DOHH2 (cell line): ENCODE measurements at regions not wholly inside any gene's neighbourhood (a gene's known extent, or its start where the extent isn't known, plus 50 kb on each side); places are given as distances from the start of the nearest gene placed in this dataset.

Experiments
- H3F3A ChIP-seq: fragments of 200-600 bp; sonication (generic), shearing (Covaris generic); 2 replicates; pipeline ENCODE4 v1.6.0; 2016; ENCODE audit warnings: antibody characterized with exemption, mild to moderate bottlenecking; ENCODE audit not compliant: control insufficient read depth, insufficient read depth
- H3K27ac ChIP-seq: fragments of 200-600 bp; sonication (generic); 2 replicates; pipeline ENCODE4 v1.5.1; 2014; ENCODE audit warnings: low read depth, mild to moderate bottlenecking, low read length, moderate library complexity
- H3K27me3 ChIP-seq: fragments of 200-600 bp; sonication (generic); 2 replicates; pipeline ENCODE4 v1.6.1; 2014; ENCODE audit warnings: mild to moderate bottlenecking, low read length, mixed read lengths; ENCODE audit not compliant: control insufficient read depth
- H3K36me3 ChIP-seq: fragments of 200-600 bp; sonication (generic); 2 replicates; pipeline ENCODE4 v1.6.1; 2014; ENCODE audit warnings: mild to moderate bottlenecking, low read length, moderate library complexity, mixed read lengths; ENCODE audit not compliant: control insufficient read depth
- H3K4me1 ChIP-seq: fragments of 200-600 bp; sonication (generic); 2 replicates; pipeline ENCODE4 v1.6.1; 2014; ENCODE audit warnings: mild to moderate bottlenecking, low read length, mixed read lengths; ENCODE audit not compliant: control insufficient read depth
- H3K4me2 ChIP-seq: fragments of 200-600 bp; sonication (generic); 2 replicates; pipeline ENCODE4 v1.6.0; 2014; ENCODE audit warnings: mild to moderate bottlenecking, low read length, moderate library complexity
- H3K4me3 ChIP-seq: fragments of 200-600 bp; sonication (generic); 2 replicates; pipeline ENCODE4 v1.5.1; 2014; ENCODE audit warnings: mild to moderate bottlenecking, low read length, mixed read lengths
- H3K79me2 ChIP-seq: fragments of 200-600 bp; sonication (generic); 2 replicates; pipeline ENCODE4 v1.6.1; 2014; ENCODE audit warnings: mild to moderate bottlenecking, low read length, mixed read lengths; ENCODE audit not compliant: control insufficient read depth
- H3K9me2 ChIP-seq: fragments of 200-600 bp; sonication (generic); replicated peaks from 2 replicates; pipeline ENCODE4 v1.6.1; 2014; ENCODE audit warnings: mild to moderate bottlenecking, low read length, mixed read lengths; ENCODE audit not compliant: control insufficient read depth
- H3K9me3 ChIP-seq: fragments of 200-600 bp; sonication (generic); 2 replicates; pipeline ENCODE4 v1.6.1; 2014; ENCODE audit warnings: antibody characterized with exemption, low read length, mixed read lengths; ENCODE audit not compliant: control insufficient read depth, insufficient read depth
- H4K20me1 ChIP-seq: fragments of 200-600 bp; sonication (generic); 2 replicates; pipeline ENCODE4 v1.6.0; 2014; ENCODE audit warnings: low read depth, mild to moderate bottlenecking, antibody characterized with exemption, low read length, moderate library complexity; ENCODE audit not compliant: control insufficient read depth, insufficient read depth
- EZH2phosphoT487 ChIP-seq: fragments of 200-600 bp; sonication (generic); IDR thresholded peaks from 2 replicates; pipeline ENCODE4 v1.6.1; 2017; ENCODE audit warnings: borderline replicate concordance, mild to moderate bottlenecking, antibody characterized with exemption, low read length, moderate library complexity, mixed read lengths
- TF ChIP-seq, protein P1 (sequence below): fragments of 200-600 bp; sonication (generic); IDR thresholded peaks from one replicate; pipeline ENCODE4 v1.5.1; 2014; ENCODE audit warnings: antibody characterized with exemption, mild to moderate bottlenecking, low read depth, low read length; ENCODE audit not compliant: poor library complexity, severe bottlenecking

GRCh38 chr20:11403711-11404110 lies 514.0 kb upstream of the BTBD3 start:
- Histone ChIP-seq H3K27me3 (no peaks in the 10 kb centered on the region), H3K27ac (no peak overlapping the region), H3K4me1 (no peaks in the 10 kb centered on the region), H3K4me2 (no peak overlapping the region), H4K20me1 (no peaks in the 10 kb centered on the region), H3K9me3 (no peaks in the 10 kb centered on the region), H3K9me2 (no peaks in the 10 kb centered on the region), H3K79me2 (no peaks in the 10 kb centered on the region), H3F3A (no peaks in the 10 kb centered on the region), H3K36me3 (no peaks in the 10 kb centered on the region), H3K4me3 (no peak overlapping the region)
- no peak for TF ChIP-seq EZH2phosphoT487
- TF ChIP-seq, protein P1, sequence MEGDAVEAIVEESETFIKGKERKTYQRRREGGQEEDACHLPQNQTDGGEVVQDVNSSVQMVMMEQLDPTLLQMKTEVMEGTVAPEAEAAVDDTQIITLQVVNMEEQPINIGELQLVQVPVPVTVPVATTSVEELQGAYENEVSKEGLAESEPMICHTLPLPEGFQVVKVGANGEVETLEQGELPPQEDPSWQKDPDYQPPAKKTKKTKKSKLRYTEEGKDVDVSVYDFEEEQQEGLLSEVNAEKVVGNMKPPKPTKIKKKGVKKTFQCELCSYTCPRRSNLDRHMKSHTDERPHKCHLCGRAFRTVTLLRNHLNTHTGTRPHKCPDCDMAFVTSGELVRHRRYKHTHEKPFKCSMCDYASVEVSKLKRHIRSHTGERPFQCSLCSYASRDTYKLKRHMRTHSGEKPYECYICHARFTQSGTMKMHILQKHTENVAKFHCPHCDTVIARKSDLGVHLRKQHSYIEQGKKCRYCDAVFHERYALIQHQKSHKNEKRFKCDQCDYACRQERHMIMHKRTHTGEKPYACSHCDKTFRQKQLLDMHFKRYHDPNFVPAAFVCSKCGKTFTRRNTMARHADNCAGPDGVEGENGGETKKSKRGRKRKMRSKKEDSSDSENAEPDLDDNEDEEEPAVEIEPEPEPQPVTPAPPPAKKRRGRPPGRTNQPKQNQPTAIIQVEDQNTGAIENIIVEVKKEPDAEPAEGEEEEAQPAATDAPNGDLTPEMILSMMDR: no peak

DNA sequence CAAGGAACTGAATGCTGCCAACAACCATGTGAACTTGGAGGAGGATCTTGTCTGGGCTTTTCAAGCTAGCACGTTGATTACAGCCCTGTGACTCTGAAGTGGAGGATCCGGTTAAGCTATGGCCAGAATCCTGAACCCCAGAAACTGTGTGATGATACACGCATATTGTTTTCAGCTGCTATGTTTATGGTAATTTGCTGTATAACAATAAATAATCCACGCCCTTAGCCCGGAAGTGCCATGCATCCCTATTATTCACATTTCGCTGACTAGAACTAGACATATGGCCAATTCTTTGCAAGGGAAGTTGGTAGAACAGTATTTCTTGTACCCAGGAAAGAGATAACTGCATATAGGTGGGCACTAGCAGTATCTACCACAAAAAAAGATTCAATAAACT lies 510.8 kb upstream of the BTBD3 start:
- no peaks in the 10 kb centered on the region for H3K79me2 ChIP-seq
- no peak overlapping the region for H3K27ac ChIP-seq
- H3K27me3 ChIP-seq: no peaks in the 10 kb centered on the region

DNA sequence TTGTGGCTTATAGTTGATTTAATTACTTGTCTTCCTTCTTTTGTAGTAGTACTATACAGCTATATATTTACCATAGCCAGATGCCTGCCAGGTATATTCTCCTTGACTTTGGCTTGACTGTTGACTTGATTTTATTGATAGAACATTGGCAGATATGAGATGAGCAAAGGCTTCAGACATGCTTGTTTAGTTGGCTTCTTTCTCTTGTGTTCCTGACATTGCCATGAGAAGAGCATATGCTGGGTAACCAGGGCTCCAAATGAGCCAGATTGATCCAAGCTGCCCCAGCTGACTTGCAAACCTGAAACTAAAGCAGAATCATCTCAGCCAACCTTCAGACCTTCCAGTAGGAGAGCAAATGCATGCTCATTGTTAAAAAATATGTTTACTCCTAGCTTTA lies 508.1 kb upstream of the BTBD3 start:
- Histone ChIP-seq H3K79me2 (no peaks in the 10 kb centered on the region), H4K20me1 (no peaks in the 10 kb centered on the region), H3K36me3 (no peaks in the 10 kb centered on the region), H3K9me2 (no peaks in the 10 kb centered on the region), H3K9me3 (no peaks in the 10 kb centered on the region), H3K4me3 (no peak overlapping the region), H3K4me1 (no peaks in the 10 kb centered on the region), H3K4me2 (no peak overlapping the region), H3F3A (no peaks in the 10 kb centered on the region), H3K27ac (no peak overlapping the region), H3K27me3 (no peaks in the 10 kb centered on the region)
- TF ChIP-seq, protein P1: no peak
- TF ChIP-seq EZH2phosphoT487: no peak

More for the DNA sequence above, 510.8 kb upstream of the BTBD3 start:
- Histone ChIP-seq H3K4me3 (no peak overlapping the region), H3K36me3 (no peaks in the 10 kb centered on the region), H3F3A (no peaks in the 10 kb centered on the region), H3K9me2 (no peaks in the 10 kb centered on the region), H3K4me2 (no peak overlapping the region), H4K20me1 (no peaks in the 10 kb centered on the region), H3K4me1 (no peaks in the 10 kb centered on the region), H3K9me3 (no peaks in the 10 kb centered on the region)
- TF ChIP-seq, protein P1: no peak
- no peak for TF ChIP-seq EZH2phosphoT487

GRCh38 chr20:11411765-11412164 lies 505.9 kb upstream of the BTBD3 start:
- Histone ChIP-seq H3K9me3 (no peaks in the 10 kb centered on the region), H3K36me3 (no peaks in the 10 kb centered on the region), H4K20me1 (no peaks in the 10 kb centered on the region), H3K27ac (no peak overlapping the region), H3F3A (no peaks in the 10 kb centered on the region), H3K79me2 (no peaks in the 10 kb centered on the region), H3K4me1 (no peaks in the 10 kb centered on the region), H3K4me3 (no peak overlapping the region), H3K9me2 (no peaks in the 10 kb centered on the region), H3K27me3 (no peaks in the 10 kb centered on the region), H3K4me2 (no peak overlapping the region)
- TF ChIP-seq, protein P1: no peak
